Stimulated activated CD8-positive, alpha-beta memory T cell treated with anti-CD3 and anti-CD28 coated beads, Interleukin-4, amount 100 ng/mL, for 48 hours (primary cell): ENCODE measurements at regions not wholly inside any gene's neighbourhood (a gene's known extent, or its start where the extent isn't known, plus 50 kb on each side); places are given as distances from the start of the nearest gene placed in this dataset.

ENCODE experiments used
- DNase-seq: peaks from one replicate; pipeline ENCODE4 v3.0.0-alpha.2; 2020

- DNase-seq, result no peak
Observed at GRCh38 chr15:47397655-47398054, 319.6 kb upstream of the SEMA6D start.

- DNase-seq, result no peak
Observed at GRCh38 chr15:47398132-47398531, 319.2 kb upstream of the SEMA6D start.

GRCh38 chr15:47398594-47398993 lies 318.7 kb upstream of the SEMA6D start:
- no peak for DNase-seq

- no peak for DNase-seq
Observed at GRCh38 chr15:47399100-47399499, 318.2 kb upstream of the SEMA6D start.

GRCh38 chr15:47400603-47401002 lies 316.7 kb upstream of the SEMA6D start:
- DNase-seq, result no peak

GRCh38 chr15:47401427-47401826 lies 315.9 kb upstream of the SEMA6D start:
- no peak for DNase-seq

GRCh38 chr15:47402829-47403228 lies 314.5 kb upstream of the SEMA6D start:
- DNase-seq, result no peak

- no peak for DNase-seq
Observed at GRCh38 chr15:47404877-47405276, 312.4 kb upstream of the SEMA6D start.

- no peak for DNase-seq
Observed at GRCh38 chr15:47405365-47406162, 311.7 kb upstream of the SEMA6D start.

- no peak for DNase-seq
Observed at GRCh38 chr15:47407692-47408091, 309.6 kb upstream of the SEMA6D start.

GRCh38 chr15:47409038-47409437 lies 308.3 kb upstream of the SEMA6D start:
- DNase-seq, result no peak

GRCh38 chr15:47409600-47409999 lies 307.7 kb upstream of the SEMA6D start:
- no peak for DNase-seq

GRCh38 chr15:47410247-47410646 lies 307.1 kb upstream of the SEMA6D start:
- DNase-seq, result no peak

GRCh38 chr15:47411733-47412132 lies 305.6 kb upstream of the SEMA6D start:
- no peak for DNase-seq

GRCh38 chr15:47412136-47412535 lies 305.2 kb upstream of the SEMA6D start:
- DNase-seq, result no peak

- no peak for DNase-seq
Observed at GRCh38 chr15:47412802-47413201, 304.5 kb upstream of the SEMA6D start.

- no peak for DNase-seq
Observed at GRCh38 chr15:47414207-47414606, 303.1 kb upstream of the SEMA6D start.

GRCh38 chr15:47415539-47415971 lies 301.8 kb upstream of the SEMA6D start:
- no peak for DNase-seq

GRCh38 chr15:47422881-47423665 lies 294.2 kb upstream of the SEMA6D start:
- DNase-seq, result no peak

GRCh38 chr15:47427463-47427862 lies 289.8 kb upstream of the SEMA6D start:
- DNase-seq, result no peak

GRCh38 chr15:47429376-47429775 lies 287.9 kb upstream of the SEMA6D start:
- DNase-seq, result no peak

GRCh38 chr15:47431501-47431900 lies 285.8 kb upstream of the SEMA6D start:
- no peak for DNase-seq

- DNase-seq, result no peak
Observed at GRCh38 chr15:47432826-47433225, 284.5 kb upstream of the SEMA6D start.

- DNase-seq, result no peak
Observed at GRCh38 chr15:47434596-47434995, 282.7 kb upstream of the SEMA6D start.
